Colonic mucosa (tissue), 4 donors: ENCODE measurements at regions not wholly inside any gene's neighbourhood (a gene's known extent, or its start where the extent isn't known, plus 50 kb on each side); places are given as distances from the start of the nearest gene placed in this dataset.

Experiments
- DNase-seq: peaks from one replicate; pipeline ENCODE4 v3.0.0-alpha.2; 2020
- H3K27ac ChIP-seq: fragments of 200-600 bp; one replicate; pipeline ENCODE4 v1.8.0; 2021
- H3K27me3 ChIP-seq: fragments of 200-600 bp; one replicate; pipeline ENCODE4 v1.8.0; 2021
- H3K36me3 ChIP-seq: fragments of 200-600 bp; one replicate; pipeline ENCODE4 v1.8.0; 2021
- H3K4me1 ChIP-seq: fragments of 200-600 bp; one replicate; pipeline ENCODE4 v1.8.0; 2021; ENCODE audit warnings: mild to moderate bottlenecking
- H3K4me3 ChIP-seq: fragments of 200-600 bp; one replicate; pipeline ENCODE4 v1.8.0; 2021
- H3K9ac ChIP-seq, 2 donors: one replicate each; pipeline ENCODE4 v1.7.0; 2013; ENCODE audit warnings: control low read depth in 2 of 2, low read depth in 2 of 2, low read length in 2 of 2
- H3K9me3 ChIP-seq: fragments of 200-600 bp; one replicate; pipeline ENCODE4 v1.8.0; 2021
- CTCF ChIP-seq: fragments of 200-600 bp; IDR thresholded peaks from one replicate; pipeline ENCODE4 v1.8.0; 2022; ENCODE audit warnings: antibody characterized with exemption, mild to moderate bottlenecking
- intact Hi-C: fragments of 100-400 bp; cut with DNase I; formaldehyde crosslinking; loops from one replicate; pipeline ENCODE4 v1.14.1; 2022
- donor health status: healthy.
- donor health status: DM: no; HTN: no; CAD: no.
- donor health status: DM: no; HTN: no; CAD: no.

DNA sequence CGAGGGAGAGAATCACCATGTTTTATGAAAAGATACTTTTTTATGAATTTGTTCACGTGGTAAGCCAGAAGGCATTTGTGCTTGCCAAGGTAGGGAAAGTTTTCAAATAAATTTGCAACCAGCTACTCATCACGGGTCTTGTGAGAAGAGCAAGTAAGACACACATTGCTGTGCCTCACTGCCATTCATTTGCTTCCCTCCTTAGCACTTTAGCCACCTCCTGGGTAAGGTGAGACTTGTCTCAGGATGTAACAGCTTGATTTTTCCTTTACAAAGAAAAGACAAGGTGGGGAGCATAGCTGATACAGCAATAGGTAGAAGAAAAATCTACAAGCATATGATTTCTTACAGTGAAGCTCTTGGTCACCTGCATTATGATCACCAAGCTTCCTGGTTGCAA lies 342.4 kb upstream of the GRM3 start:
- no peak overlapping the region for H3K27ac ChIP-seq
- intact Hi-C loops: no loop called here
- no peaks in the 10 kb centered on the region for H3K36me3 ChIP-seq
- no peak for TF ChIP-seq CTCF
- H3K4me1 ChIP-seq: no peaks in the 10 kb centered on the region
- no peak for DNase-seq
- no peak overlapping the region for H3K4me3 ChIP-seq
- no peaks in the 10 kb centered on the region for H3K27me3 ChIP-seq
- no peaks in the 10 kb centered on the region for H3K9me3 ChIP-seq
- H3K9ac ChIP-seq: no peak overlapping the region

- no peaks in the 10 kb centered on the region for H3K36me3 ChIP-seq
- H3K9me3 ChIP-seq: no peaks in the 10 kb centered on the region
- H3K27me3 ChIP-seq: no peaks in the 10 kb centered on the region
- intact Hi-C loops: no loop called here
- H3K4me3 ChIP-seq: no peak overlapping the region
- DNase-seq: no peak
- no peak overlapping the region for H3K9ac ChIP-seq
- no peak for TF ChIP-seq CTCF
- no peak overlapping the region for H3K27ac ChIP-seq
- H3K4me1 ChIP-seq: no peaks in the 10 kb centered on the region
Observed at GRCh38 chr7:86295526-86295925, 348.2 kb upstream of the GRM3 start.

DNA sequence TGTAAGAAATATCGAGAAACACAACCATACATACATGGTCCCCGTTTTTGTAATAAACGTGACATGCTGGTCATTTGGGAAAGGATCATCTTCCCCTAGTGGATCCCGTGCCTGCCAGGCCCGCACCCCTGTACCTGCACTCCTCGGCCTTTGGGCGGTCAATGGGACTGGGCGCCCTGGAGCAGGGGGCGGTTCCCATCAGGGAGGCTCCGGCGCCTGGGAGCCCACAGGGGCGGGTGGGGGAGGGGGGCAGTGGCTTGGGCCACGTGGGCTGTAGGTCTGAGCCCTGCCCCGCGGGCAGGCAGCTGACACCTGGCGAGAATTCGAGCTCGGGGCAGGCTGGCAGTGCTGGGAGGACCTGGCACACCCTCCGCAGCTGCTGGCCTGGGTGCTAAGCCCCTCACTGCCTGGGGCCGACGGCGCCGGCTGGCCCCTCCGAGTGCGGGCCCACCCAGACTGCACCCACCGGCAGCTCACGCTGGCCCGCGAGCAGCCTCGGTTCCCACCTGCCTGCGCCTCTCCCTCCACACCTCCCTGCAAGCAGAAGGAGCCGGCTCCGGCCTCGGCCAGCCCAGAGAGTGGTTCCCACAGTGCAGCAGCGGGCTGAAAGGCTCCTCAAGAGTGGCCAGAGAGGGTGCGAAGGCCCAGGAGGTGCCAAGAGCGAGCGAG lies 361.6 kb upstream of the GRM3 start:
- Histone ChIP-seq H3K36me3 (no peaks in the 10 kb centered on the region), H3K9me3 (no peaks in the 10 kb centered on the region), H3K4me3 (no peak overlapping the region), H3K27ac (no peak overlapping the region), H3K9ac (no peak overlapping the region), H3K4me1 (no peaks in the 10 kb centered on the region), H3K27me3 (no peaks in the 10 kb centered on the region)
- intact Hi-C loops: no loop called here
- DNase-seq: no peak
- TF ChIP-seq CTCF: no peak

DNA sequence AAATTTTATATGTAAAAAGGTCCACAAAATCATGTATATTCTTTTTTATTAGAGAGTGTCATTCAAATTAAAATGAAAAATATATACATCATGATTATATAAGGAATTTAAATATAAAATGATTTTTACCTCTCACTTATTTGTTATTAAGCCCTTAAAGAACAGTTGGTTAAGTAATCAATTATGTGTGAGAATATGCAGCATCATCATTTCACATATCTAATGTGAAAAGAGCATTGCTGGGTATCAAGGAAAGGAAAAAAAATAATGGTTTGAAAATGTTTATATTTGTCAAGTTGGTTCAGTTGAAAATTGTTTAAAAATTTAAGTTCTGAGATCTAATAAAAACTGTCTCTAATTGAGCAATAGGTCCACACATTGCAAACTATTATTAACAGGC lies 363.6 kb upstream of the GRM3 start:
- DNase-seq: no peak
- TF ChIP-seq CTCF: no peak
- Histone ChIP-seq H3K4me3 (no peak overlapping the region), H3K9me3 (no peaks in the 10 kb centered on the region), H3K27me3 (no peaks in the 10 kb centered on the region), H3K9ac (no peak overlapping the region), H3K27ac (no peak overlapping the region), H3K4me1 (no peaks in the 10 kb centered on the region), H3K36me3 (no peaks in the 10 kb centered on the region)
- intact Hi-C loops: no loop called here

DNA sequence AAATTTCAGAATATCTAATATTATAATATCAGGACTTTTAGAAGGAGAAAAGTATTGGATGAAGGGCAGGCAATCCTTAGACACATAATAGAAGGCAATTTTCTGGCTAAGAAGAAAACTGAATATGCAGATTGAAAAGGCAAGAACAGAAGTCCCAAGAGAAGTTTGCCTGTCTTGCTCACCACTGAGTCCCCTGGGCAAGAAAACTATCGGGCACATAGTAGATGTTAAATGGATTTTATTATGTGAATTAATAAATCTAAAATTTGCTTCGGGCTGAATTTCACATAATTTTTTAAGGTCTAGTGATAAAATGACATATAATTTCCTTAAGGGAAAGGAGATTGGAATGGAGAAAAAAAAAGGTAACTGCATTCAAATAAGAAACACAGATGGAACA lies 380.9 kb upstream of the GRM3 start:
- no peaks in the 10 kb centered on the region for H3K36me3 ChIP-seq
- intact Hi-C loops: no loop called here

More for the DNA sequence above, 380.9 kb upstream of the GRM3 start:
- no peaks in the 10 kb centered on the region for H3K4me1 ChIP-seq
- no peaks in the 10 kb centered on the region for H3K9me3 ChIP-seq
- H3K27me3 ChIP-seq: no peaks in the 10 kb centered on the region
- H3K4me3 ChIP-seq: no peak overlapping the region
- no peak overlapping the region for H3K27ac ChIP-seq
- no peak for DNase-seq
- no peak overlapping the region for H3K9ac ChIP-seq
- no peak for TF ChIP-seq CTCF
